OCI-LY3 (cell line): ENCODE measurements at regions not wholly inside any gene's neighbourhood (a gene's known extent, or its start where the extent isn't known, plus 50 kb on each side); places are given as distances from the start of the nearest gene placed in this dataset.

ENCODE experiments used
- EZH2phosphoT487 ChIP-seq: fragments of 200-600 bp; shearing (Covaris generic); IDR thresholded peaks from 2 replicates; pipeline ENCODE4 v1.6.1; 2018; ENCODE audit warnings: antibody characterized with exemption, mixed run types, low read depth
- TF ChIP-seq, protein P1 (sequence below): fragments of 200-600, 300-600 bp; sonication (generic); IDR thresholded peaks from 2 replicates; pipeline ENCODE4 v1.5.1; 2014; ENCODE audit warnings: antibody characterized with exemption, low read length, low read depth

DNA sequence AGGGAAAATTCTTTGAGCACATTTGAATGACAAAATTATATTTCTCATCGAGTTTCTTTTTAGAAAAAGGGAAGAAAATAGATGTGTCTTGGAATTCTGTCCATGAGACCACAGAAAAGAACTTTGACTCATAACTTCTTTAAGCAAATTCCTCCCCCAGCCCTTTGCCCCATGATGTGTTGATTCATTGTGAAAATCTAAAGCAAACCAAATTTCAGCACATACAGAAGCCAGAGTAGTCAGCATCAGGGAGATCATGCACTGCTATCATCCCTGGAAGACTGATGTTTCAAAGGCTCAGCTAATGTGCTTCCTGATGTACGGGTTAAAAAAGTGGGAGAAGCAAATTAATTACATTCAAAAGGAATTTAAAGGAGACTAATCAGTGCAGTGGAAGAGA lies 159.7 kb downstream of the FAT3 start:
- TF ChIP-seq, protein P1, sequence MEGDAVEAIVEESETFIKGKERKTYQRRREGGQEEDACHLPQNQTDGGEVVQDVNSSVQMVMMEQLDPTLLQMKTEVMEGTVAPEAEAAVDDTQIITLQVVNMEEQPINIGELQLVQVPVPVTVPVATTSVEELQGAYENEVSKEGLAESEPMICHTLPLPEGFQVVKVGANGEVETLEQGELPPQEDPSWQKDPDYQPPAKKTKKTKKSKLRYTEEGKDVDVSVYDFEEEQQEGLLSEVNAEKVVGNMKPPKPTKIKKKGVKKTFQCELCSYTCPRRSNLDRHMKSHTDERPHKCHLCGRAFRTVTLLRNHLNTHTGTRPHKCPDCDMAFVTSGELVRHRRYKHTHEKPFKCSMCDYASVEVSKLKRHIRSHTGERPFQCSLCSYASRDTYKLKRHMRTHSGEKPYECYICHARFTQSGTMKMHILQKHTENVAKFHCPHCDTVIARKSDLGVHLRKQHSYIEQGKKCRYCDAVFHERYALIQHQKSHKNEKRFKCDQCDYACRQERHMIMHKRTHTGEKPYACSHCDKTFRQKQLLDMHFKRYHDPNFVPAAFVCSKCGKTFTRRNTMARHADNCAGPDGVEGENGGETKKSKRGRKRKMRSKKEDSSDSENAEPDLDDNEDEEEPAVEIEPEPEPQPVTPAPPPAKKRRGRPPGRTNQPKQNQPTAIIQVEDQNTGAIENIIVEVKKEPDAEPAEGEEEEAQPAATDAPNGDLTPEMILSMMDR: no peak
- no peak for TF ChIP-seq EZH2phosphoT487
